ENCODE measurements at regions not wholly inside any gene's neighbourhood (a gene's known extent, or its start where the extent isn't known, plus 50 kb on each side); places are given as distances from the start of the nearest gene placed in this dataset.

- TF ChIP-seq, protein P1, sequence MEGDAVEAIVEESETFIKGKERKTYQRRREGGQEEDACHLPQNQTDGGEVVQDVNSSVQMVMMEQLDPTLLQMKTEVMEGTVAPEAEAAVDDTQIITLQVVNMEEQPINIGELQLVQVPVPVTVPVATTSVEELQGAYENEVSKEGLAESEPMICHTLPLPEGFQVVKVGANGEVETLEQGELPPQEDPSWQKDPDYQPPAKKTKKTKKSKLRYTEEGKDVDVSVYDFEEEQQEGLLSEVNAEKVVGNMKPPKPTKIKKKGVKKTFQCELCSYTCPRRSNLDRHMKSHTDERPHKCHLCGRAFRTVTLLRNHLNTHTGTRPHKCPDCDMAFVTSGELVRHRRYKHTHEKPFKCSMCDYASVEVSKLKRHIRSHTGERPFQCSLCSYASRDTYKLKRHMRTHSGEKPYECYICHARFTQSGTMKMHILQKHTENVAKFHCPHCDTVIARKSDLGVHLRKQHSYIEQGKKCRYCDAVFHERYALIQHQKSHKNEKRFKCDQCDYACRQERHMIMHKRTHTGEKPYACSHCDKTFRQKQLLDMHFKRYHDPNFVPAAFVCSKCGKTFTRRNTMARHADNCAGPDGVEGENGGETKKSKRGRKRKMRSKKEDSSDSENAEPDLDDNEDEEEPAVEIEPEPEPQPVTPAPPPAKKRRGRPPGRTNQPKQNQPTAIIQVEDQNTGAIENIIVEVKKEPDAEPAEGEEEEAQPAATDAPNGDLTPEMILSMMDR (IDR thresholded peaks at IDR 0.05): no peak
- TF ChIP-seq POLR2A (IDR thresholded peaks at IDR 0.05): no peak
Observed at GRCh38 chr3:176769547-176770190, 427.6 kb downstream of the TBL1XR1 start.

Measured in thyroid gland (tissue), 4 donors.